GM18870 (cell line): ENCODE measurements at regions not wholly inside any gene's neighbourhood (a gene's known extent, or its start where the extent isn't known, plus 50 kb on each side); places are given as distances from the start of the nearest gene placed in this dataset.

Experiments
- ATAC-seq: cut with Tn5 transposase; IDR thresholded peaks from one replicate; pipeline ENCODE4 v1.9.1; 2021; ENCODE audit warnings: moderate library complexity; ENCODE audit not compliant: unreplicated experiment

DNA sequence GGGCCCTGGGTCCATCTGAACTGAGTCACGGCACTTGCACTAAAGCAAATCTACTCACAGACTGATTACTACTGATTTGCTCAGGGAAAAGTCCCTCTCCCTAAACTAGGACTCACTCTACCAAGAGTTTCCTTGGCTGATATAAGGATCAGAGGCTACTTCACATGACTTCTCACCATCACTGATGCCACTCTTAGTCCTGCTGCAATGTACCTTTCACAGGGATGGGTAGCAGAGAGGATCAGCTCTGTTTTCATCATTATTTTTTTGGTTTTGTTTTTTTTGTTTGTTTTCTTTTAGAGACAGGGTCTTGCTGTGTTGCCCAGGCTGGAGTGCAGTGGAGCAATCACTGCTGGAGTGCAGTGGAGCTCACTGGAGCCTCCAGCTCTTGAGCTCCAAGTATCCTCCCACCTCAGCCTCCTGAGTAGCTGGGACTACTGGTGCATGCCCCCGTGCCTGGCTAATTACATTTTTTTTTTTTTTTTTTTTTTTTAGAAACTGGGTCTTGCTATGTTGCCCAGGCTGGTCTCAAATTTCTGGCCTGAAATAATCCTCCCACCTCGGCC is 200.6 kb downstream of the JCAD start:
- no peak for ATAC-seq

DNA sequence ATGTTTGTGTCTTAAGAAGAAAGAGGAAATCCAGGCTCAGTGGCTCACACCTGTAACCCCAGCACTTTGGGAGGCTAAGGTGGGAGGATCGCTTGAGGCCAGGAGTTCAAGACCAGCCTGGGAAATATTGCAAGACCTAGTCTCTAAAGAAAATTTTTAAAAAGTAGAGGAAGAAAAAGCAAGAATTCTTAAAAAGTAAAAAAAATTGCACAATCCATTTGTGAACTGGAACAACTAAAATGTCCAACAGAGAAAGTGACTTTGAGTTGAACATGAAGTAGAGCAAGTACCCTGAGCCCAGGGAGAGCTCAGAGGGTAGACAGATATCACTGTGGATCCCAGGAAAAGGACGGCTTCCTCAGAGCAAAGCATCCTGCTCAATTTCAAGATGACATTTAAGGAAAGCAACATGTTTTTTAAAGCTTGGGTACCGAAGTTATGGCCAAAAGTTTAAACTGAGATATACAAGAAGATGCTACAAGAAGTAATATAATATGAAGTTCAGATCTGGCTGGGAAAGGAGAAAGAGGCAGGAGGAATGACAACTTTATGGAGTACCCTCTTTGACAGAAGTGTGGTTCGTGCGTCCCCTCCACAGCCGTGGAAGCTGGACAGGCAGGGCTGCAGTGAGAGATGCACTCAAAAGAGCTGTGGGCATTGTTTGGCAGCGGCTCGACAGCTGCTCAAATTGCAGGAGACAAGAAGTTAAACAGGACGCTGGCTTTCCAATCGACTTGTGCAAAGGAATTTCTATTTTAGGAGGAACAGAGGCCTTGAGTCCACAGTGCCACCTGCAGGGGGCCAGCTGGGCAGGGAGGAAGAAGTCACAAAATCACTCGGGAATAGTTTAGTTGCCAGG is 201.3 kb downstream of the JCAD start:
- no peak for ATAC-seq

DNA sequence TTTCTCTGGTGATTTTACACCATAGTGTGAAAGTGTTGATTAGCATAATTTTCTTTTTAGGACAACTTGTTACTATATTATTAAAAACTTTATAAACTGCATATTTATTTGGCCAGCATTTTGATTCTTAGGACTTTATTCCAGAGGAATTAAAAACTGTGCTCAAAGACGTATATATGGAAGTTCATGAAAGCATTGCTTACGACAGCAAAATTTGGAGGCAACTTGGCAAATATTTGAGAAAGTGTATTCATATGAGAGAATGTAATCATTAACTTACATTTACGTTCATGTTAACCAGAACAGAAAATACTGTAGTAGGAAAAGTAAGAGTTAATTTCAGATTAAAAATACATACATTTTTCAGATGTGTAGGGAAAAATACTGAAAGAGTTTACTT is 203.1 kb downstream of the JCAD start:
- ATAC-seq = no peak

DNA sequence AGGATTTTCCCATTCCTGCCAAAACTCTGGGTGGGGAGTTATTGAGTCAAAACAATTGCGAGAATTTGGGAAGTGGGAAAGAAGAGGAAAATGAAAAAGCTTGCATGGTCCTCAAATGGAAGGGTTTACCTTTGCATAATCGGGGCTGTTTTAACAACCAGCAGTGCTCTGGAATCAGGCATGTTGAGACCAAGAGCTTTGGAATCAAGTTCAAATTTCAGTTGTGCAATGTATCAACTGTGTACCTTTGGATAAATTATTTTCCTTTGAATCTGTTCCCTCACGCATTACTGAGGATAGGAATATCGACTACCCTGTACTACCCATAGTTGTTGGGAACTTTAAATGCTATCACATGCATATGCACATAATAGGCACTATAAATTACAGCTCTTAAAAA is 205.5 kb downstream of the JCAD start:
- ATAC-seq = no peak

DNA sequence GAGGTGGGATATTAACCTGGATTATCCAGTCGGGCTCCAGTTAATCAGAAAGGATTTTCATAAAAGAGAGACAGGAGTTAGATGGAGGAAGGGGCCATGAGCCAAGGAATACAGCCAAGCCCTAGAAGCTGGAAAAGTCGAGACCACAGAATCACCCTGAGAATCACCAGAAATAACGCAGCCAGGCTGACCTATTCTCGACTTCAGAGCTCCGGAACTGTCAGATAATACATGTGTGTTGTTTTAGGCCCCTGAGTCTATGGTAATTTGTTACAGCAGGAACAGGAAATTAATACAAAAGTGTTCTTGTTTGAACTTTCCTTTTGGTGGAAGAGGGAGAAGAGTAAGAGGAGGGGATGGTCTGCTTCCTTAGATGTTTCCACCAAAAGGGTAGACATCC is 208.1 kb downstream of the JCAD start:
- ATAC-seq = no peak

DNA sequence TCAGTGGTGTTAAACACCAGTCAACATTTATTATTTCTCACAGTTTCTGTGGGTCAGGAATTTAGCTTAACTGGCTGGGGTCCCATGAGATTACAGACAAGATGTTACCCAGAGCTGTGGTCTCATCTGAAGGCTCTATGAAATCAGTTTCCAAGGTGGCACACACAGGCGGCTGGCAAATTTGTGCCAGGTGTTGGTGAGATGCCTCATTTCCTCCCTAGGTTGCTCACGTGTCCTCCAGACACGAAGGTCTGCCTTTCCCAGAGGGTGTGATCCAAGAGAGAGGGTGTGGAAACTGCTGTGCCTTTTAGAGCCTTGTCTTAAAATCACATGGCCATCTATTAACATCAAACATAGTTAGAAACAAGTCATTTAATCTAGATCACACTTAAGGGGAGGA is 209.0 kb downstream of the JCAD start:
- no peak for ATAC-seq

DNA sequence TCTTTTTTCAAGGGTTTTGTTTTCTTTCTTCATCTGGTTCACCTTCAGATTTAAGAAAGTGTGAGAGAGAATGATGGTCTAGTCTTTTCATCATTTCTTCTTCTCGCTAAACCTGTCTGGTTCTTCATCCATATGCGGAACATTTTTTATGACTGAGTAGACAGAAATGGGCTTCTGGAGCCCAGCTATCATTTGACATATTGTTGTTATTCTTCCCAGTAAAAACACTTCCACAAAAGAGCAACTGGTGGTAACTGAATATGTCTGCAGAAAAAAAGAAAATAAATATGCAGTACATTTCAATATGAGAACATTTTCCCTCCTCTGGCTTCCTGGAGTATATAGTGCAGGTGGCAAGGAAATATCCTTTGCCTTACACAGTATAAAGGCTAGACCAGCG is 209.5 kb downstream of the JCAD start:
- no peak for ATAC-seq

DNA sequence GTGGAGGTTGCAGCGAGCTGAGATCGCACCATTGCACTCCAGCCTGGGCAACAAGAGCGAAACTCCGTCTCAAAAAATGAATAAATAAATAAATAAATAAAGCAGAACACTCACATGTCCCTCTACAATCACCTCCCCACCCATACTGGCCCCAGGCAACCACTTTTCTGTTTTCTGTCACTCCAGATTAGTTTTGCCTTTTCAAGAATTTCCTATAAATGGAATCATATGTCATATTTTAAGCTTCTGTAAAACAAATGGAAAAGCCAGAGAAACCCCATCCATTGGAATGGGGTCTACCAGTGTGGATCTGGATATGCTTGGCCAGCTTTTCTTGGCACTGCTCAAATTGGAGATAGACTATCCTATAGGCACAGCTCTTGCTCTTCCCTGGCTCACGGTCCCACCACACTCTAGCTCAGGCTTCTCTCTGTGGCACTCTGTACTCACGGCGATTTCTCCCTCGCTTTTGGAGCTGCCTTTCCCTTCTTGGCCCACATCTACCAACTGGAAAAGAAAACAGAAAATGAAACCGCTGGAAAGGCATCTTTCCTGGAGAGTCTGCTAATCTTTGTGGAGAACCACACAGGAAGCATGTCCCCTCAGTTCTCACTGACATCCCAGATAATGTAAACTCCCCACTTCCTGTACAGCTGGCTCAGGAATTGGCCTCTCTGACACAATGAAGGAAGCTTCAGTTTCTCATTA is 210.1 kb downstream of the JCAD start:
- ATAC-seq = no peak

DNA sequence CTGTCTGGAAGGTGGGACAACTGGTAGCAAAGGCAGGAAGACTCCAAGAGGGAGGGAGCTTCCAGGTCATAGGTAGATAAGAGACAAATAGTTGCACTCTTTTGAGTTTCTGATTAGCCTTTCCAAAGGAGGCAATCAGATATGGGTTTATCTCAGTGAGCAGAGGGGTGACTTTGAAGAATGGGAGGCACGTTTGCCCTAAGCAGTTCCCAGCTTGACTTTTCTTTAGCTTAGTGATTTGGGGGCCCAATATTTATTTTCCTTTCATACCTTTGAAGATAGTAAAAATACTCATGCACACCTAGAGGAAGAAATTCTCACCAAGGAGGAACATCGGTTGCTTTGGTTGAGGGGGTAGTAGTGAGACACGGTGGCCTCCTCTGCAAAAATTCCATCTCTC is 212.1 kb upstream of the SVIL start:
- ATAC-seq = no peak

DNA sequence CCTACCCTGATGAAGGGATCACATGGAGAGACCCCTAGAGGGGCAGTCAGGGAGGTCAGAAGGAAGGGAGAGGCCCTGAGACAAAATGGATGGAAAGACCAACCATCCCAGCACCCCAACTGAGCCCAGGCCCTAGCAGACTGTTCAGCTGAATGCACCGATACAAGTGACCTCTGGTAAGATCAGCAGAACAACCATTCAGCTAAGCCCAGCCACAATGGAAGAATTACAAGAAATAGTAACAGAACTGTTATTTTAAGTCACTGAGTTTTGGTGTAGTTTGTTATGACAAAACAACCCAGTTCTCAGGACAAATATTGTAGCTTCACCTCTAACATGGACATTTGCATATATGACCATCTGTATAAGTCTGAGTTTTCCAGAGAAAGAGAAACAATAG is 210.4 kb upstream of the SVIL start:
- no peak for ATAC-seq

DNA sequence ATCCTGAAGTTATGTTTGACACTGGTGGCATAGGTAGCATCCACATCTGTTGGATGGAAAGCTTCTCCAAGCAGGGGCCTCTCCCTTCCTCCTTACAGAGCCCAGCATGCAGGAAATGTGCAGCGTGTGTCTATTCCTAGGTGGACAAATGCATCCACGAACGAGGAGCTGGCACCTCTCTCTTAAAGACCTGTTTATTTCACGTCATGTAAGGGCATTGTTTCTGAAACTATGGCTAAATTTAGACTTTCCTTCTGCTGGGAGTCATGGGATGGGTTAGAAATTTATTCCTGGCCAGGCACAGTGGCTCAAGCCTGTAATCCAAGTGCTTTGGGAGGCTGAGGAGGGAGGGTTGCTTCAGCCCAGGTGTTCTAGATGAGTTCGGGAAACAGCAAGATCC is 208.4 kb upstream of the SVIL start:
- ATAC-seq = no peak

DNA sequence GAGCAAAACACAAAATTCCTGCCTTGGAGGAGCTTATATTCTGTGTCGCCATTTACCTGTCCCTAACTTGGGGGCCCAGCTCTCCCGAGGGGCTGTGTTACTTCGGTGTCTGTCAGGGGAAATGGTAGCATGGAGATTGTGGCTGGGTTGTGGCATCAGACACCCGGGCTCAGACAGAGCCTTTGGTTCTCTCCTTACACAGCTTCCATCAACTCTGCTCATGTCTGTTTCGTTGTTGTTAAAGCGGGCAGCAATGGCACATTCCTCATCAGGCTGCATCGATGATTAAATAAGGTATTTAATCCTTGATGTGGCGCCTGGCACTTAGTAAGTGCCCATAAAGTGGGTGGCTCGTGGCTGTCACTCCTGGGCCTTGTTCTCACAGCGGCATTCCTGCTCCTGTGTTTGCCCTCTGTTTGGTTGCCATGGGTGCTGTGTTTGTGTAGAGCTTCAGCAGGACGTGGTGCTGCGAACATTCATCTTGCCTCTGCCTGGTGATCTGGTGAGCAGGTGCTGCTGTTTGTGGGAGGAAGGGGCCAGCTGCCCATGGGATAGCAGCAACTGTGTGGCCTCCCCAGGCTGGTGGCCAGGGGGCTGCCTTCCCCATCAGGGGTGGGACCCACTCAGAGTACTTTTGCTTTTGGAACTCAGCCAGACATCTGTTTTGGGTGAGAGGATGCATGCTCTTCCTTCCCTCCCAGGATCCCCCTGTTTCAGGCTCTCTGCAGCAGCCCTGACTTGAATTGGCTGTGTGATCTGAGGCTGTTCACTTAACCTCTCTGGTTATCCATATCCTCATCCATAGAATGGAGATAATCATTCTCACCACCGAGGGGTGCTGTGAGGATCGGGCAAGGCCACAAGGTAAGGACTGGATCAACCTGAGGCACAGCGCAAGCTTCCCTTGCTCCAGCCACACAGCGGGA is 207.2 kb upstream of the SVIL start:
- ATAC-seq = no peak

DNA sequence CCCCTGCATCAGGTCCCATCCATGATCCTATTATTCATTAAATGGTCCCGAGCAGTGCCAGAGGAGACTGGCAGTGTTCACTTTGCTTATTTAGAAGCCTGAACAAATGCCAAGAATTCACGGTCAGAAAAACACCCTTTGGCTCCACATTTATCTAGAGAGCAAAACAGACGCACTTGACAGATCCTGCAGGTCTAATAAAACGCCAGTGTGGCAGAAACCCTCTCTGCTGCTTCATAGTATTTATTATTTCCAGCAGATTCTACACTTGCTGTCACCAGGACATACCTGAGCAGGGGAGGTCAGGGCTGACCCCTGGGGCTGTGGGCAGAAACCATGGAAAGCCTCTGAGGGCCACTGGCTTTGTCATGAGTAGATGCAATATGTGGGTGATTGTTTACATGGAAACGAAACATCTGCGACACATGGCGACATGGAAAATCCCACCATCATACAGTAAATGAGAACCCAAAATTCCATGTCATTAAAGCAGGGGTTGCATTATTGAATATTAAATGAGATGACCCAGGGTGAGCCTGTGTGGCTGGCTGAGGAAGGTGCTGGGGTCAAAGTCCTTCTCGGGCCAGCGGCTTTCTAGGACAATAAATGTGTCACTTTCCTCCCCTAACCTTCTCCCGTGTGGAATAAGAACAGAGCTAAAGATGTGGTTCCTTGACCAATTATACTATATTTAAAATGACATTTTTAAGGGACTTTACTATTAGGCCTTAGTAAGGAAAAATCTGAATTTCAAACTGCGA is 205.9 kb upstream of the SVIL start:
- no peak for ATAC-seq

DNA sequence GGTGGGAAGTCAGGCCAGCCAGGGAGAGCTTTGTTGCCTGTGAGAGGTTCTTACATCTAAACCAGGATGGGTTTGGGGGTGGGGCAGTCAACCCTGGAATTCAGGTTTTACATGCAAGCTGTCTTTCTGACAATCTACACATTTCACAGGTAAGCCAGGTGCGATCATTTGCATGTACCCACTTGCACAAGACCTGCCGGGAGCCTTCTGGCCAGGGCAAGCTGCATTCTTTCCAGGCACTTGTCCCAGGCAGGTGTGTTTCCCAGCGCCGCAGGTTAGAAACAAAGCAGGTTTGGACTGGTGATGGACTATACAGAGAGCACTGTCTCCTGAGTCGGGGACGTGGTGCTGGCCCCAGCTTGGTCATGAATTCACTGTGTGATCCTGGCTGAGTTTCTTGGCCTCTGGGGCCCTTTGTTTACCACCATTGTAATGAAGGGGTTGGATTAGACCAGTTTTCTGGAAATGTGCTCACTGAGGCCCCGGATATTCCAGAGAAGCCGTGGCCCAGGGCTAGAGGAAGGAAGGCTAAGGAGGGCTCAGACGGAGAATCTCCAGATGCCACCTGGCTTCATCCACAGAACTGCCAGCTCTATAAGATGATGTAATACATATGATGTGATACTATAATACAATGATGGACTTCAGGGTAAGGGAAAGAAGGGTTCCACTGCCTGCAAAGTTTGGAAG is 205.2 kb upstream of the SVIL start:
- ATAC-seq = no peak

DNA sequence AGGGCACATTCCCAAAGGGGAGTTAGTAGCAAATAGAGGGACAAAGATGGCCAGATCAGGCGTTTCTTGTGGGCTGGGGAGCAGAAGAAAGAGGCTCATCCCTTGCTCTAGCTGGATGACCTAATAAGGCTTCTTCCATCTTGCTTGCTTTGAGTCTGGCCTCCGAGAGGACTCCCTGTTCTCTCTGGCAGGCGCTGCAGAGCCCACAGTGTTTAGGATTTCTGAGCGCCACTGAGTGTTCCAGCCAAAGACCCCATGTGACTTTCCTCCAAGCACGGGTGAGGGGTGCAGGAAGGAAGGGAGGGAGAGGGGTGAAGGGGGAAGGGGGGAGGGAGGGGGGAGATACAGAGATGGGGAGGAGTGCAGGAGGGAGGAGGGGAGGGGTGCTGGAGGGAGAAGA is 203.8 kb upstream of the SVIL start:
- ATAC-seq = no peak

DNA sequence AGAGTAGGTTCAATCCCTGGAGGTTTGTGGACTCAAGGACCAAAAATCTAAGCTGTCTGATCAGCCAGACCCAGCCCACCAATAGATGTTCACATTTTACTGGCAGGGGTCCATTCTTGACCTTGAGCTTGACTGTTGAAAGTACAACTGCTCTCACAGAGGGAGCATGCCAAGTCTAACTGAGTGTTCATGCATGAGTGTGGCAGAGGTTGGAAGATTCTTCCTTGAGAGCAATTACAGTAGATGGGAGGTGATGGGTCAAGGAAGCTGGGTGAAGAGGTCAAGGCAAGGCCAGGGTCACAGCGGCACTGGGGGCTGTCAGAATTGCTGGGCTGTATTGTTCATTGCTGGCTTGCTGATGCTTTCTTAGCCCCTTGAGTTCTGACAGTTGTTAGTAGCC is 202.8 kb upstream of the SVIL start:
- ATAC-seq = no peak

DNA sequence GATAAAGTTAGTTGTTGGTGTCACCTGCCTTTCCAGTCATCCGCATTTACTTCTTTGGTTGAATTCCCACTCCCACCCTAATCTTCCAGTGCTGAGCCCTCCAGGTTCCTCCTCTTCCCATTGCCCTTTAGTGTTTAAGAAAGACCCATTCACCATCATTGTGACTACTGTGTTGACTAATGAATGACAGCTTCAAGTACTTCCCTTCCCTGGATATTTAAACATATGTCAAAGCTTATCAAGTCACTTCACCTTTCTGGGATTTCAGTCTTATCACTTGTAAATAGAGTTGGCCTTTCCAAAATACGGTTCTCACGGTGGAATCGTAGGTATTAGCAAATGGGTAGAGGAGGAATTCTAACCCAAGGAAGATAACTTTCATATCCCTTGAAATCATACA is 201.6 kb upstream of the SVIL start:
- ATAC-seq = no peak

DNA sequence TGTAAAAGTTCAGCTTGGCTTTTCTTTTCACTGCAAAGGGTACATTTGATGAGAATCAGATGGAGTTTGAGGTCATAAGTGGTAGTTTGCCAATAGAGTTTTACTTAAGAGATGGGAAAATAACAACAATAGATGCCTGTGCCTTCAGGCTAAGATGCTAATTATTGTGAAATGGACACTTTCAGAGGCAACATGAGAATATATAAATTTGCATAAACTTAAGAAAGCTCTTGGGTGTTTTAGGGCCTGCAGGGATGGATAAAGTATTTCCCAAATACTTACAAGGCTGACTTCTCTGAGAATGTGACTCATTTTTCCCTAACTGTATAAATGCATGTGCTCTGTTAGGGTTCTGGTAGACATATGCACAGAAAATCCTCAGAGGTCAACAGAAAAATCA is 200.3 kb upstream of the SVIL start:
- no peak for ATAC-seq

DNA sequence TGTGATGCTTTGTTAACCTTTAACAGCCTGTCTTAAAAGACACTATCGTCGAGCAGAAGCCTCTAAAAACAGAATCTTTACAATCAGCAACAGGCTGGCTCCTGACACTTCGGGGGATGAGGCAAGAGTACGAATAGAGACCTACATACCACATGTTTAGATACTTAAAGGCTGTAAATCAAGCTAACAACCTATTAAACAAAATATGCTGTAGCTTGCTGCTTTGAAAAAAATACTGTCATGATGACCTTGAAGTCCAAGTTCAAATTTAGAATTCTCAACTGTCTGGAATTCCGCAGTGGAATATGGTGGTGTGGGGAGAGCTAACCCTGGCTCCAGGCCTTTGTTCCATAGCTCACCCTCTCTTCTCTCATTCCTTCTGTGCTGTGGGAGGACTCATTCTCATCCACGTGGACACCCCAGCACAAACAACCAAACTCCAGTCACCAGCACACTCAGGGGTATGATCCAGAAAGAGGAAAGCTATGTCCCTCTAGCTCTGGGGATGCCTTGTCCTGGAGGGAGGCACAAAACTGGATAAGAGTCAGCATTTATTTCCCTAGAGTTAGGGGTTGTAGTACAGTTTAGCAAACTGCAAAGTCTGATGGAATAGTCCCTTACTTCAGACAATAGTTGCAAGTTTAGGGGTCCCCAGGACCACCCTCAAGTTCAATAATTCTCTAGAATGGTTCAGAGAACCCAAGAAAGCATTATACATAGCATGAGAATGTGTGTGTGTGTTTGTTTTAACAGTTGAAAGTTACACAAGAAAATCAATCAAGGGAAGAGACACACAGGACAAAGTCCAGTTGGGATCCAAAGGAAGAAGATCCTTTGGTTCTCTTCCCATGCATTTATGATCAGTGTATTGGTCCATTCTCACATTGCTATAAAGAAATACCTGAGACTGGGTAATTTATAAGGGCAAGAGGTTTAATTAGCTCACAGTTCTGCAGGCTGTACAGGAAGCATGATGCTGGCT is 196.1 kb upstream of the SVIL start:
- no peak for ATAC-seq
